ENCODE measurements at regions not wholly inside any gene's neighbourhood (a gene's known extent, or its start where the extent isn't known, plus 50 kb on each side); places are given as distances from the start of the nearest gene placed in this dataset.

DNA sequence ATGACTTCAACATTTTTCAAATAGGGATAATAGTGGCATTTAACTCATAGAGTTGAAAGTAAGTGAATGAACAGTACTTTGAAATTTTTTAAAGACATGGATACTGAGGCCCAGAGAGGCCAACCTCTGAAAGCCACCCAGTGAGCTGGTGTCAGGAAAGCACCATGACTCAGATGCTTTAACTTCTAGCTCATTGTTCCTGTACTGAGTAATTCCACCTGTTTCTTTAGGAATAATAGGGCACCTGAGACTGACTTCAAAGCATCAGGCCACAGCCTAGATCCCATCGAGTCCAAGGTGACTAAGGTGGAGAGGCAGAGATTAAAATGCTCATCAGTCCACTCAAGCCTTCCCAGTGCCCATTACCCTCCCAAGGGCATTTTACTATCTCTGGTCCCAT lies 491.8 kb upstream of the TENM4 start:
- no peak overlapping the region for H3K4me2 ChIP-seq
- ATAC-seq (no peak), FAIRE-seq (no peak), DNase-seq (ENCODE audit: low read depth in 1 of 2, low spot score in 1 of 2) (no peak)
- ChIA-PET CTCF (no interaction called here), POLR2A (no interaction called here)
- no peak overlapping the region for H3K4me3 ChIP-seq
- WGBS (ENCODE audit: missing lambda C conversion rate) = 0% methylated on average over 1 of the region's 1 CpG
- no peaks in the 10 kb centered on the region for H3K9me3 ChIP-seq
- TF ChIP-seq CEBPB (IDR thresholded peaks at IDR 0.05) = no peak
- no peak for TF ChIP-seq CBX2 (IDR thresholded peaks at IDR 0.05; ENCODE audit: borderline replicate concordance, low read depth)
- TF ChIP-seq CHD2 (IDR thresholded peaks at IDR 0.05; ENCODE audit: low read length, partially characterized antibody) = no peak
- TF ChIP-seq FOXS1 (CRISPR knock-in tag; IDR thresholded peaks at IDR 0.05) = no peak
- TF ChIP-seq MAFK (IDR thresholded peaks at IDR 0.05; ENCODE audit: partially characterized antibody) = no peak
- no peak for TF ChIP-seq RAD21 (conservative IDR thresholded peaks at IDR 0.05 in 1 of 2, IDR thresholded peaks at IDR 0.05 in 1 of 2)
- no peak for TF ChIP-seq GATA3 (IDR thresholded peaks at IDR 0.05; ENCODE audit: borderline replicate concordance)
- TF ChIP-seq SMC3 (IDR thresholded peaks at IDR 0.05) = no peak
- H3K27ac ChIP-seq = no peak overlapping the region
- no peaks in the 10 kb centered on the region for H3K4me1 ChIP-seq

DNA sequence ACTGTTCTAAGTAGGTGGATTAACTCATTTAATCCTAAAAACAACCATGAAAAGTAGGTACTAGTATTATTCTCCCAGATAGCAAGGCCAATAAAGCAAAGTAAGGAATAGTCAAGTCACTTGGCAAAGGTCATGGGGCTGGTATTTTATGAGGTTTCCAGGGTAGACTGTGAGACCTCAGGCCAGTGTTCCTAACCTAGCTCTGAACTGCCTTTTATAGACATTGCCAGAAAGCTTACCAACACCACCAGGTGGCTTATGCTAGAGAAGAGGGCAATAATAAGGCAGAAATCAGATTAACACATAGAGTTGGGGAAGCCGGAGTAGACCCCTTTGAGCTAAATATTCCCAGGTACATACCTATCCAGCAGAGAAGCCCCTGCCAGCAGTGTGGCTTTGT lies 490.9 kb upstream of the TENM4 start:
- 0% methylated on average over 1 of the region's 1 CpG for WGBS (ENCODE audit: missing lambda C conversion rate)
- ATAC-seq = no peak

DNA sequence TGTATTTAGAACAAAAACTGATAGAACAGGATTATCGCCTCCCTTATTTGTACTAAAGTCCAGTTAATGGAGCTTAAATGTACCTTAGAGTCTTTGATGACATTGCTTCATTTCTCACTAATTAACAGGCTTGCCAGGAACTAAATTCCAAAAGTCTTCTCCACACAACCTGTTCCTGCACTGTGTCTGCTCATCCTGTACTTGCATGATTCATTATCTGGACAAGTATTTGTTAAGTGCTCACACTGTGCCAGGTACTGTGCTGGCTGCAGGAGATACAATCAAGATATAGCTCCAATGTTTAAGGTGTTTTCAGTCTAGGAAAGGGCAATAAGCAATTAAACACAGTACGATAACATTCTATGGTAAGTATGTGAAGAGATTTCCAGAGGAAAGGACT lies 485.9 kb upstream of the TENM4 start:
- POLR2A ChIA-PET = no interaction called here
- Histone ChIP-seq H3K27ac (no peak overlapping the region), H3K4me3 (no peak overlapping the region), H3K4me1 (no peaks in the 10 kb centered on the region), H3K9me3 (no peaks in the 10 kb centered on the region), H3K4me2 (no peak overlapping the region)
- FAIRE-seq = no peak
- no peak for DNase-seq (ENCODE audit: low read depth in 1 of 2, low spot score in 1 of 2)
- WGBS (ENCODE audit: missing lambda C conversion rate) = 6% methylated on average over 2 of the region's 2 CpGs
- CTCF ChIA-PET = no interaction called here
- TF ChIP-seq, protein P1, sequence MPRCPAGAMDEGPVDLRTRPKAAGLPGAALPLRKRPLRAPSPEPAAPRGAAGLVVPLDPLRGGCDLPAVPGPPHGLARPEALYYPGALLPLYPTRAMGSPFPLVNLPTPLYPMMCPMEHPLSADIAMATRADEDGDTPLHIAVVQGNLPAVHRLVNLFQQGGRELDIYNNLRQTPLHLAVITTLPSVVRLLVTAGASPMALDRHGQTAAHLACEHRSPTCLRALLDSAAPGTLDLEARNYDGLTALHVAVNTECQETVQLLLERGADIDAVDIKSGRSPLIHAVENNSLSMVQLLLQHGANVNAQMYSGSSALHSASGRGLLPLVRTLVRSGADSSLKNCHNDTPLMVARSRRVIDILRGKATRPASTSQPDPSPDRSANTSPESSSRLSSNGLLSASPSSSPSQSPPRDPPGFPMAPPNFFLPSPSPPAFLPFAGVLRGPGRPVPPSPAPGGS (IDR thresholded peaks at IDR 0.05) = no peak
- TF ChIP-seq GATA3 (IDR thresholded peaks at IDR 0.05; ENCODE audit: borderline replicate concordance) = no peak
- TF ChIP-seq EP300 (IDR thresholded peaks at IDR 0.05) = no peak
- TF ChIP-seq FOXS1 (CRISPR knock-in tag; IDR thresholded peaks at IDR 0.05) = no peak
- no peak for TF ChIP-seq SMC3 (IDR thresholded peaks at IDR 0.05)
- no peak for TF ChIP-seq NPAS2 (CRISPR knock-in tag; IDR thresholded peaks at IDR 0.05; ENCODE audit: borderline replicate concordance)
- TF ChIP-seq, protein P2, sequence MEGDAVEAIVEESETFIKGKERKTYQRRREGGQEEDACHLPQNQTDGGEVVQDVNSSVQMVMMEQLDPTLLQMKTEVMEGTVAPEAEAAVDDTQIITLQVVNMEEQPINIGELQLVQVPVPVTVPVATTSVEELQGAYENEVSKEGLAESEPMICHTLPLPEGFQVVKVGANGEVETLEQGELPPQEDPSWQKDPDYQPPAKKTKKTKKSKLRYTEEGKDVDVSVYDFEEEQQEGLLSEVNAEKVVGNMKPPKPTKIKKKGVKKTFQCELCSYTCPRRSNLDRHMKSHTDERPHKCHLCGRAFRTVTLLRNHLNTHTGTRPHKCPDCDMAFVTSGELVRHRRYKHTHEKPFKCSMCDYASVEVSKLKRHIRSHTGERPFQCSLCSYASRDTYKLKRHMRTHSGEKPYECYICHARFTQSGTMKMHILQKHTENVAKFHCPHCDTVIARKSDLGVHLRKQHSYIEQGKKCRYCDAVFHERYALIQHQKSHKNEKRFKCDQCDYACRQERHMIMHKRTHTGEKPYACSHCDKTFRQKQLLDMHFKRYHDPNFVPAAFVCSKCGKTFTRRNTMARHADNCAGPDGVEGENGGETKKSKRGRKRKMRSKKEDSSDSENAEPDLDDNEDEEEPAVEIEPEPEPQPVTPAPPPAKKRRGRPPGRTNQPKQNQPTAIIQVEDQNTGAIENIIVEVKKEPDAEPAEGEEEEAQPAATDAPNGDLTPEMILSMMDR (IDR thresholded peaks at IDR 0.05) = no peak
- TF ChIP-seq MAZ (IDR thresholded peaks at IDR 0.05; ENCODE audit: borderline replicate concordance, low read depth, low read length) = no peak
- no peak for TF ChIP-seq NR3C1 (IDR thresholded peaks at IDR 0.05)
- no peak for TF ChIP-seq ZFP36 (IDR thresholded peaks at IDR 0.05; ENCODE audit: borderline replicate concordance, partially characterized antibody)
- TF ChIP-seq, protein P3, sequence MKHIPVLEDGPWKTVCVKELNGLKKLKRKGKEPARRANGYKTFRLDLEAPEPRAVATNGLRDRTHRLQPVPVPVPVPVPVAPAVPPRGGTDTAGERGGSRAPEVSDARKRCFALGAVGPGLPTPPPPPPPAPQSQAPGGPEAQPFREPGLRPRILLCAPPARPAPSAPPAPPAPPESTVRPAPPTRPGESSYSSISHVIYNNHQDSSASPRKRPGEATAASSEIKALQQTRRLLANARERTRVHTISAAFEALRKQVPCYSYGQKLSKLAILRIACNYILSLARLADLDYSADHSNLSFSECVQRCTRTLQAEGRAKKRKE (CRISPR knock-in tag; IDR thresholded peaks at IDR 0.05; ENCODE audit: low read depth) = no peak
- TF ChIP-seq, protein P4, sequence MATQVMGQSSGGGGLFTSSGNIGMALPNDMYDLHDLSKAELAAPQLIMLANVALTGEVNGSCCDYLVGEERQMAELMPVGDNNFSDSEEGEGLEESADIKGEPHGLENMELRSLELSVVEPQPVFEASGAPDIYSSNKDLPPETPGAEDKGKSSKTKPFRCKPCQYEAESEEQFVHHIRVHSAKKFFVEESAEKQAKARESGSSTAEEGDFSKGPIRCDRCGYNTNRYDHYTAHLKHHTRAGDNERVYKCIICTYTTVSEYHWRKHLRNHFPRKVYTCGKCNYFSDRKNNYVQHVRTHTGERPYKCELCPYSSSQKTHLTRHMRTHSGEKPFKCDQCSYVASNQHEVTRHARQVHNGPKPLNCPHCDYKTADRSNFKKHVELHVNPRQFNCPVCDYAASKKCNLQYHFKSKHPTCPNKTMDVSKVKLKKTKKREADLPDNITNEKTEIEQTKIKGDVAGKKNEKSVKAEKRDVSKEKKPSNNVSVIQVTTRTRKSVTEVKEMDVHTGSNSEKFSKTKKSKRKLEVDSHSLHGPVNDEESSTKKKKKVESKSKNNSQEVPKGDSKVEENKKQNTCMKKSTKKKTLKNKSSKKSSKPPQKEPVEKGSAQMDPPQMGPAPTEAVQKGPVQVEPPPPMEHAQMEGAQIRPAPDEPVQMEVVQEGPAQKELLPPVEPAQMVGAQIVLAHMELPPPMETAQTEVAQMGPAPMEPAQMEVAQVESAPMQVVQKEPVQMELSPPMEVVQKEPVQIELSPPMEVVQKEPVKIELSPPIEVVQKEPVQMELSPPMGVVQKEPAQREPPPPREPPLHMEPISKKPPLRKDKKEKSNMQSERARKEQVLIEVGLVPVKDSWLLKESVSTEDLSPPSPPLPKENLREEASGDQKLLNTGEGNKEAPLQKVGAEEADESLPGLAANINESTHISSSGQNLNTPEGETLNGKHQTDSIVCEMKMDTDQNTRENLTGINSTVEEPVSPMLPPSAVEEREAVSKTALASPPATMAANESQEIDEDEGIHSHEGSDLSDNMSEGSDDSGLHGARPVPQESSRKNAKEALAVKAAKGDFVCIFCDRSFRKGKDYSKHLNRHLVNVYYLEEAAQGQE (IDR thresholded peaks at IDR 0.05) = no peak
- TF ChIP-seq, protein P5, sequence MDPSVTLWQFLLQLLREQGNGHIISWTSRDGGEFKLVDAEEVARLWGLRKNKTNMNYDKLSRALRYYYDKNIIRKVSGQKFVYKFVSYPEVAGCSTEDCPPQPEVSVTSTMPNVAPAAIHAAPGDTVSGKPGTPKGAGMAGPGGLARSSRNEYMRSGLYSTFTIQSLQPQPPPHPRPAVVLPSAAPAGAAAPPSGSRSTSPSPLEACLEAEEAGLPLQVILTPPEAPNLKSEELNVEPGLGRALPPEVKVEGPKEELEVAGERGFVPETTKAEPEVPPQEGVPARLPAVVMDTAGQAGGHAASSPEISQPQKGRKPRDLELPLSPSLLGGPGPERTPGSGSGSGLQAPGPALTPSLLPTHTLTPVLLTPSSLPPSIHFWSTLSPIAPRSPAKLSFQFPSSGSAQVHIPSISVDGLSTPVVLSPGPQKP (IDR thresholded peaks at IDR 0.05; ENCODE audit: low read depth, low read length) = no peak
- TF ChIP-seq EHMT2 (IDR thresholded peaks at IDR 0.05; ENCODE audit: low read depth) = no peak
- TF ChIP-seq SREBF2 (IDR thresholded peaks at IDR 0.05) = no peak
- TF ChIP-seq POLR2A (IDR thresholded peaks at IDR 0.05; ENCODE audit: low read length) = no peak
- TF ChIP-seq HDAC2 (IDR thresholded peaks at IDR 0.05) = no peak
- TF ChIP-seq, protein P6, sequence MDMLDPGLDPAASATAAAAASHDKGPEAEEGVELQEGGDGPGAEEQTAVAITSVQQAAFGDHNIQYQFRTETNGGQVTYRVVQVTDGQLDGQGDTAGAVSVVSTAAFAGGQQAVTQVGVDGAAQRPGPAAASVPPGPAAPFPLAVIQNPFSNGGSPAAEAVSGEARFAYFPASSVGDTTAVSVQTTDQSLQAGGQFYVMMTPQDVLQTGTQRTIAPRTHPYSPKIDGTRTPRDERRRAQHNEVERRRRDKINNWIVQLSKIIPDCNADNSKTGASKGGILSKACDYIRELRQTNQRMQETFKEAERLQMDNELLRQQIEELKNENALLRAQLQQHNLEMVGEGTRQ (IDR thresholded peaks at IDR 0.05) = no peak
- ATAC-seq = no peak

More for the DNA sequence above, 490.9 kb upstream of the TENM4 start:
- ChIA-PET POLR2A (no interaction called here), CTCF (interaction anchor here (1.0 kb wide), 1 partner anchor 38 kb away, joined by 3 read pairs; no protein-coding TSS in a partner anchor)
- no peak overlapping the region for H3K4me3 ChIP-seq
- no peak for TF ChIP-seq NR3C1 (IDR thresholded peaks at IDR 0.05)
- H3K27ac ChIP-seq = no peak overlapping the region
- no peak overlapping the region for H3K4me2 ChIP-seq
- no peak for DNase-seq (ENCODE audit: low read depth in 1 of 2, low spot score in 1 of 2)
- FAIRE-seq = no peak
- no peaks in the 10 kb centered on the region for H3K4me1 ChIP-seq
- H3K9me3 ChIP-seq = no peaks in the 10 kb centered on the region
